ENCODE measurements at regions not wholly inside any gene's neighbourhood (a gene's known extent, or its start where the extent isn't known, plus 50 kb on each side); places are given as distances from the start of the nearest gene placed in this dataset.

DNA sequence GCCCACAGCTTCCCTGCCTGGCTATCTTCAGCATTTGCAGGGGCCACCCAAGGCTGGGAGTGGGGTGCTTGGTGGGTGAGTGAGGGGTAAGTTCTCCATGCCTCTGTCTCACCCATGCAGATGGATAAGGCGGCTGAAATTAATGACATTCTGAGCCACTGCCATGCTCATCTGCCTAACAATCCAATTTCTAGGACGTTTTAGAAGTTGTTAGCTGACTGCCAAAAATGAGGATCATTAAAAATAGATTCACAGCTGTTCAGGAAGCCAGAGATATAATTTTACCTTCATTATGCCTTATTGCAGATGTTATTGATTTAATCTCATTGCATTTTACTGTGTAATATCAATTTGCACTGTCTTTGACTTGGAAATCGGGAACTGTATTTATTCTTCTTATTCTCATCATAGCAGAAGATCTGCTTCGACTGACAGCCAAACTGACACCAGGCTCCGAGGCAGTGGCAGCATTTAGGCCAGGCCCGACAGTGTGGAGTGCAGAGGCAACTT is 334.4 kb upstream of the NPVF start:
- TF ChIP-seq POLR2A (IDR thresholded peaks at IDR 0.05; ENCODE audit: borderline replicate concordance, extremely low read depth, insufficient read depth, insufficient read length) = no peak
- no peak for TF ChIP-seq YY1 (IDR thresholded peaks at IDR 0.05; ENCODE audit: extremely low read depth, insufficient replicate concordance, low read depth, low read length)
- TF ChIP-seq, protein P1, sequence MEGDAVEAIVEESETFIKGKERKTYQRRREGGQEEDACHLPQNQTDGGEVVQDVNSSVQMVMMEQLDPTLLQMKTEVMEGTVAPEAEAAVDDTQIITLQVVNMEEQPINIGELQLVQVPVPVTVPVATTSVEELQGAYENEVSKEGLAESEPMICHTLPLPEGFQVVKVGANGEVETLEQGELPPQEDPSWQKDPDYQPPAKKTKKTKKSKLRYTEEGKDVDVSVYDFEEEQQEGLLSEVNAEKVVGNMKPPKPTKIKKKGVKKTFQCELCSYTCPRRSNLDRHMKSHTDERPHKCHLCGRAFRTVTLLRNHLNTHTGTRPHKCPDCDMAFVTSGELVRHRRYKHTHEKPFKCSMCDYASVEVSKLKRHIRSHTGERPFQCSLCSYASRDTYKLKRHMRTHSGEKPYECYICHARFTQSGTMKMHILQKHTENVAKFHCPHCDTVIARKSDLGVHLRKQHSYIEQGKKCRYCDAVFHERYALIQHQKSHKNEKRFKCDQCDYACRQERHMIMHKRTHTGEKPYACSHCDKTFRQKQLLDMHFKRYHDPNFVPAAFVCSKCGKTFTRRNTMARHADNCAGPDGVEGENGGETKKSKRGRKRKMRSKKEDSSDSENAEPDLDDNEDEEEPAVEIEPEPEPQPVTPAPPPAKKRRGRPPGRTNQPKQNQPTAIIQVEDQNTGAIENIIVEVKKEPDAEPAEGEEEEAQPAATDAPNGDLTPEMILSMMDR (IDR thresholded peaks at IDR 0.05 in 2 of 3, conservative IDR thresholded peaks at IDR 0.05 in 1 of 3; ENCODE audit: borderline replicate concordance in 1 of 3, insufficient read depth in 1 of 3, low read depth in 2 of 3, low read length in 2 of 3) = no peak

Data from HCT116 (cell line).